A549 (cell line): ENCODE measurements at regions not wholly inside any gene's neighbourhood (a gene's known extent, or its start where the extent isn't known, plus 50 kb on each side); places are given as distances from the start of the nearest gene placed in this dataset.

Source experiments
- ATAC-seq, 2 experiments: fragments of 200-7000 bp in 1 of 2; fragments of >200 bp in 1 of 2; cut with Nextera tagmentation in 1 of 2; cut with Tn5 transposase in 1 of 2; 3 replicates each; pipeline versions ENCODE4 v1.8.0 to v1.9.1; 2018 to 2020; ENCODE audit warnings: mild to moderate bottlenecking in 1 of 2, moderate library complexity in 1 of 2
- CTCF ChIA-PET: fragments of 300-600 bp; sonication (Branson Sonifier 250); formaldehyde crosslinking; extraction: SDS; loops from one replicate; lab custom pipeline; 2021; ENCODE audit warnings: antibody characterized with exemption, inconsistent platforms; lab: Yijun Ruan, JAX
- POLR2A ChIA-PET: fragments of 350-600 bp; formaldehyde crosslinking; extraction: SDS; loops from one replicate; lab custom pipeline; 2021; ENCODE audit warnings: antibody characterized with exemption, inconsistent platforms; lab: Yijun Ruan, JAX
- DNase-seq, 2 experiments: peaks; one replicate each; pipeline versions ENCODE4 v3.0.0 to v3.0.0-alpha.2; 2011 to 2016; ENCODE audit warnings: low read depth in 1 of 2, low spot score in 1 of 2
- FAIRE-seq: peaks from 2 replicates; lab custom pipeline; 2011; peaks lifted over from hg19 to GRCh38; lab: Jason Lieb, UNC
- H3K27ac ChIP-seq, 2 experiments: fragments of >200 bp; sonication (Bioruptor Twin); formaldehyde crosslinking; 3 replicates each; pipeline ENCODE4 v1.5.1; 2016 to 2017
- H3K4me1 ChIP-seq: fragments of >200 bp; sonication (Bioruptor Twin); formaldehyde crosslinking; 3 replicates; pipeline ENCODE4 v1.6.1; 2016
- H3K4me2 ChIP-seq: fragments of >200 bp; sonication (Bioruptor Twin); formaldehyde crosslinking; 3 replicates; pipeline ENCODE4 v1.6.1; 2016
- H3K4me3 ChIP-seq: fragments of >200 bp; sonication (Bioruptor Twin); formaldehyde crosslinking; 3 replicates; pipeline ENCODE4 v1.5.1; 2016
- H3K9me3 ChIP-seq: fragments of >200 bp; sonication (Bioruptor Twin); formaldehyde crosslinking; 3 replicates; pipeline ENCODE4 v1.6.1; 2016
- BCL3 ChIP-seq: fragments of >200 bp; sonication (Bioruptor Twin); formaldehyde crosslinking; IDR thresholded peaks from 3 replicates; pipeline ENCODE4 v1.6.1; 2016
- CBX2 ChIP-seq: fragments of 200-600 bp; sonication (generic); IDR thresholded peaks from 2 replicates; pipeline ENCODE4 v1.6.1; 2016; ENCODE audit warnings: low read depth, mild to moderate bottlenecking, borderline replicate concordance
- CEBPB ChIP-seq, 2 experiments: fragments of >200 bp in 1 of 2; sonication (Bioruptor Twin) in 1 of 2; formaldehyde crosslinking in 1 of 2; IDR thresholded peaks; 2 replicates each; pipeline ENCODE4 v1.6.1; 2012 to 2016
- CHD4 ChIP-seq: fragments of 200-600 bp; sonication (generic); IDR thresholded peaks from 2 replicates; pipeline ENCODE4 v1.6.1; 2016; ENCODE audit warnings: antibody characterized with exemption, mild to moderate bottlenecking, borderline replicate concordance
- E2F6 ChIP-seq: IDR thresholded peaks from 2 replicates; pipeline ENCODE4 v1.6.1; 2012; ENCODE audit warnings: low read depth, borderline replicate concordance
- EHMT2 ChIP-seq: fragments of 200-600 bp; sonication (generic); IDR thresholded peaks from 2 replicates; pipeline ENCODE4 v1.6.1; 2016; ENCODE audit warnings: antibody characterized with exemption, low read depth, mild to moderate bottlenecking, moderate library complexity
- ESRRA ChIP-seq: fragments of 150-350 bp; IDR thresholded peaks from 2 replicates; pipeline ENCODE4 v1.6.1; 2014; ENCODE audit warnings: mild to moderate bottlenecking, low read length, borderline replicate concordance
- FOSL2 ChIP-seq, 2 experiments: fragments of 450-650 bp in 1 of 2; fragments of >200 bp in 1 of 2; sonication (Bioruptor Twin) in 1 of 2; formaldehyde crosslinking; IDR thresholded peaks; 2 replicates each; pipeline versions ENCODE4 v1.5.0 to v1.6.1; 2016 to 2020; ENCODE audit warnings: mild to moderate bottlenecking in 1 of 2, moderate library complexity in 1 of 2
- FOXS1 ChIP-seq: fragments of 250-450 bp; sonication (Bioruptor Pico); IDR thresholded peaks from 2 replicates; pipeline ENCODE4 v1.5.0; 2020; ENCODE audit warnings: mild to moderate bottlenecking, moderate library complexity
- HMGXB4 ChIP-seq: fragments of 250-450 bp; sonication (Bioruptor Pico); IDR thresholded peaks from 2 replicates; pipeline ENCODE4 v1.5.0; 2021; ENCODE audit warnings: mild to moderate bottlenecking, moderate library complexity, borderline replicate concordance
- HOXA7 ChIP-seq: fragments of 250-450 bp; sonication (Bioruptor Pico); IDR thresholded peaks from 2 replicates; pipeline ENCODE4 v1.5.0; 2020; ENCODE audit warnings: mild to moderate bottlenecking, moderate library complexity
- HOXB5 ChIP-seq: fragments of 250-450 bp; sonication (Bioruptor Pico); IDR thresholded peaks from 2 replicates; pipeline ENCODE4 v1.5.0; 2020; ENCODE audit warnings: mild to moderate bottlenecking, moderate library complexity
- JUNB ChIP-seq: fragments of >200 bp; sonication (Bioruptor Twin); formaldehyde crosslinking; IDR thresholded peaks from 2 replicates; pipeline ENCODE4 v1.6.1; 2016
- MAFK ChIP-seq: fragments of 450-650 bp; IDR thresholded peaks from 2 replicates; pipeline ENCODE4 v1.6.1; 2014; ENCODE audit not compliant: partially characterized antibody
- MAX ChIP-seq: IDR thresholded peaks from 2 replicates; pipeline ENCODE4 v1.6.1; 2012
- NR3C1 ChIP-seq: fragments of >200 bp; sonication (Bioruptor Twin); formaldehyde crosslinking; IDR thresholded peaks from 3 replicates; pipeline ENCODE4 v1.6.1; 2017
- RARB ChIP-seq: fragments of 250-450 bp; sonication (Bioruptor Pico); IDR thresholded peaks from 2 replicates; pipeline ENCODE4 v1.8.0; 2021; ENCODE audit warnings: mild to moderate bottlenecking, moderate library complexity
- REST ChIP-seq: fragments of 200-600 bp; sonication (generic); IDR thresholded peaks from 2 replicates; pipeline ENCODE4 v1.6.1; 2016; ENCODE audit warnings: antibody characterized with exemption, mild to moderate bottlenecking, moderate library complexity
- SREBF2 ChIP-seq: fragments of 450-650 bp; IDR thresholded peaks from 2 replicates; pipeline ENCODE4 v1.6.1; 2014; ENCODE audit warnings: mild to moderate bottlenecking, moderate library complexity
- TFCP2L1 ChIP-seq: fragments of 250-450 bp; sonication (Bioruptor Pico); IDR thresholded peaks from 2 replicates; pipeline ENCODE4 v1.5.0; 2021; ENCODE audit warnings: mild to moderate bottlenecking
- USF2 ChIP-seq: fragments of 450-650 bp; IDR thresholded peaks from 2 replicates; pipeline ENCODE4 v1.6.1; 2014; ENCODE audit warnings: antibody characterized with exemption
- ZC3H11A ChIP-seq: fragments of 450-650 bp; IDR thresholded peaks from 2 replicates; pipeline ENCODE4 v1.6.1; 2014; ENCODE audit warnings: antibody characterized with exemption, mild to moderate bottlenecking
- ZSCAN20 ChIP-seq: fragments of 250-450 bp; sonication (Bioruptor Pico); IDR thresholded peaks from 2 replicates; pipeline ENCODE4 v1.8.0; 2022; ENCODE audit warnings: mild to moderate bottlenecking, moderate library complexity
- WGBS: methylation state at CpG from one replicate; pipeline ENCODE4 v1.1.6; 2017; ENCODE audit errors: missing lambda C conversion rate; 5-methylcytosine and 5-hydroxymethylcytosine counted together

- Histone ChIP-seq H3K4me1 (no peaks in the 10 kb centered on the region), H3K4me3 (no peak overlapping the region), H3K4me2 (no peak overlapping the region), H3K9me3 (no peaks in the 10 kb centered on the region), H3K27ac (no peak overlapping the region)
- ChIA-PET POLR2A (no interaction called here), CTCF (no interaction called here)
- FAIRE-seq, result no peak
- 47% methylated on average over 4 of the region's 4 CpGs for WGBS
- ATAC-seq, result no peak
- TF ChIP-seq EHMT2 (no peak), CEBPB (IDR thresholded peaks at IDR 0.05) (no peak), TFCP2L1 (CRISPR knock-in tag) (no peak), ZSCAN20 (CRISPR knock-in tag) (no peak), CBX2 (no peak), MAFK (no peak), E2F6 (no peak), CHD4 (no peak), ESRRA (no peak), NR3C1 (no peak), SREBF2 (no peak), FOSL2 (IDR thresholded peaks at IDR 0.05) (no peak), FOSL2 (CRISPR knock-in tag; IDR thresholded peaks at IDR 0.05) (no peak), HOXA7 (CRISPR knock-in tag) (no peak), HOXB5 (no peak), JUNB (no peak), HMGXB4 (CRISPR knock-in tag) (no peak), ZC3H11A (no peak), RARB (CRISPR knock-in tag) (no peak), REST (no peak), BCL3 (no peak)
- no peak for DNase-seq
These were observed 211.6 kb downstream of the PTH2R start for GRCh38 chr2:208618220-208618619.

GRCh38 chr2:208619993-208620392, 213.4 kb downstream of the PTH2R start:
- no peak for DNase-seq
- Histone ChIP-seq H3K4me3 (no peak overlapping the region), H3K4me1 (no peaks in the 10 kb centered on the region), H3K4me2 (no peak overlapping the region), H3K9me3 (no peaks in the 10 kb centered on the region), H3K27ac (no peak overlapping the region)
- ATAC-seq, result no peak
- no peak for TF ChIP-seq USF2
- no peak for TF ChIP-seq MAX
- TF ChIP-seq FOXS1 (CRISPR knock-in tag), result no peak
- no peak for TF ChIP-seq ZC3H11A
- ChIA-PET CTCF (no interaction called here), POLR2A (no interaction called here)
- WGBS, result 83% methylated on average over 1 of the region's 1 CpG
- FAIRE-seq, result no peak
